H1 (cell line): ENCODE measurements at regions not wholly inside any gene's neighbourhood (a gene's known extent, or its start where the extent isn't known, plus 50 kb on each side); places are given as distances from the start of the nearest gene placed in this dataset.

Source experiments
- CTCF ChIA-PET: fragments of 300-600 bp; sonication (Branson Sonifier 250); formaldehyde crosslinking; loops from one replicate; lab custom pipeline; 2021; ENCODE audit not compliant: partially characterized antibody; lab: Charles Lee
- POLR2A ChIA-PET: fragments of 300-600 bp; sonication (Branson Sonifier 250); formaldehyde crosslinking; loops from one replicate; lab custom pipeline; 2021; ENCODE audit warnings: inconsistent platforms; ENCODE audit not compliant: partially characterized antibody; lab: Charles Lee
- DNase-seq, 2 experiments: peaks; one replicate each; pipeline versions ENCODE4 v3.0.0 to v3.0.0-alpha.2; 2010 to 2022; ENCODE audit warnings: low spot score in 2 of 2, low read depth in 1 of 2, mixed read lengths in 1 of 2
- FAIRE-seq: peaks from 2 replicates; lab custom pipeline; 2011; peaks lifted over from hg19 to GRCh38; lab: Jason Lieb, UNC
- H2AFZ ChIP-seq: 2 replicates; pipeline ENCODE4 v1.8.1; 2012; ENCODE audit warnings: low read length, inconsistent platforms
- H2AK5ac ChIP-seq: 2 replicates; pipeline ENCODE4 v1.6.1; 2013; ENCODE audit warnings: low read depth, low read length
- H2BK120ac ChIP-seq: replicated peaks from 2 replicates; pipeline ENCODE3; 2013; ENCODE audit warnings: low read depth, low read length, inconsistent platforms
- H2BK12ac ChIP-seq: 2 replicates; pipeline ENCODE4 v1.6.1; 2013; ENCODE audit warnings: low read depth, low read length
- H2BK15ac ChIP-seq: 2 replicates; pipeline ENCODE4 v1.6.1; 2013; ENCODE audit warnings: low read length
- H2BK20ac ChIP-seq: 2 replicates; pipeline ENCODE4 v1.6.1; 2013; ENCODE audit warnings: low read length
- H2BK5ac ChIP-seq: 2 replicates; pipeline ENCODE4 v1.6.1; 2013; ENCODE audit warnings: low read depth, low read length
- H3K14ac ChIP-seq: 2 replicates; pipeline ENCODE4 v1.6.1; 2013; ENCODE audit warnings: inconsistent platforms; ENCODE audit not compliant: insufficient read length
- H3K18ac ChIP-seq: 2 replicates; pipeline ENCODE4 v1.6.1; 2013; ENCODE audit warnings: low read length; ENCODE audit errors: extremely low read depth
- H3K23ac ChIP-seq: 2 replicates; pipeline ENCODE4 v1.6.1; 2013; ENCODE audit warnings: inconsistent platforms; ENCODE audit not compliant: insufficient read length
- H3K23me2 ChIP-seq: 2 replicates; pipeline ENCODE4 v1.6.1; 2013; ENCODE audit warnings: low read depth, low read length
- H3K27ac ChIP-seq: 2 replicates; pipeline ENCODE4 v1.6.1; 2011; ENCODE audit warnings: low read depth, low read length, inconsistent platforms
- H3K27me3 ChIP-seq, 4 experiments: replicated peaks in 1 of 4; 1 replicate in 1 of 4; 2 replicates in 3 of 4; pipeline versions ENCODE4 v1.6.1 to v1.8.1; 2011 to 2013; ENCODE audit warnings: low read length in 3 of 4, mild to moderate bottlenecking in 3 of 4, inconsistent platforms in 2 of 4, mixed read lengths in 2 of 4, moderate library complexity in 1 of 4; ENCODE audit not compliant: control insufficient read depth in 3 of 4, insufficient read depth in 3 of 4; ENCODE audit errors: extremely low read depth in 1 of 4
- H3K36me3 ChIP-seq, 4 experiments: 2 replicates each; pipeline versions ENCODE4 v1.6.1 to v1.8.1; 2011 to 2013; ENCODE audit warnings: mild to moderate bottlenecking in 4 of 4, low read length in 3 of 4, moderate library complexity in 2 of 4, control low read depth in 1 of 4, inconsistent platforms in 1 of 4; ENCODE audit not compliant: insufficient read depth in 4 of 4, control insufficient read depth in 2 of 4
- H3K4ac ChIP-seq: replicated peaks from 2 replicates; pipeline ENCODE3; 2013; ENCODE audit warnings: low read length, low read depth, mixed read lengths, inconsistent platforms; ENCODE audit not compliant: insufficient read length
- H3K4me1 ChIP-seq, 4 experiments: replicated peaks in 1 of 4; 1 replicate in 1 of 4; 2 replicates in 3 of 4; pipeline versions ENCODE4 v1.6.1 to v1.8.1; 2011 to 2013; ENCODE audit warnings: low read length in 3 of 4, inconsistent platforms in 2 of 4, mixed read lengths in 1 of 4; ENCODE audit not compliant: insufficient read depth in 4 of 4, control insufficient read depth in 3 of 4
- H3K4me2 ChIP-seq, 2 experiments: 2 replicates each; pipeline versions ENCODE4 v1.6.1 to v1.8.1; 2011 to 2013; ENCODE audit warnings: low read depth in 2 of 2, low read length in 2 of 2, control low read depth in 1 of 2, inconsistent platforms in 1 of 2, mild to moderate bottlenecking in 1 of 2; ENCODE audit not compliant: insufficient read depth in 1 of 2
- H3K4me3 ChIP-seq, 4 experiments: fragments of 200-600, 300-600 bp in 1 of 4; sonication (generic), shearing (Covaris generic), sonication (Bioruptor Twin) in 1 of 4; 2 replicates each; pipeline versions ENCODE4 v1.5.1 to v1.8.1; 2011 to 2016; ENCODE audit warnings: low read length in 4 of 4, low read depth in 3 of 4, control low read depth in 2 of 4, inconsistent platforms in 2 of 4, mild to moderate bottlenecking in 2 of 4, mixed read lengths in 1 of 4, moderate library complexity in 1 of 4; ENCODE audit not compliant: insufficient read depth in 2 of 4; ENCODE audit errors: extremely low read depth in 1 of 4
- H3K56ac ChIP-seq: replicated peaks from 2 replicates; pipeline ENCODE3; 2013; ENCODE audit warnings: low read depth, mild to moderate bottlenecking, mixed read lengths, low read length, inconsistent platforms; ENCODE audit not compliant: insufficient read length
- H3K79me1 ChIP-seq: 2 replicates; pipeline ENCODE4 v1.6.1; 2013; ENCODE audit warnings: low read depth, low read length, control low read depth
- H3K79me2 ChIP-seq, 2 experiments: 2 replicates each; pipeline versions ENCODE4 v1.6.1 to v1.8.1; 2012 to 2013; ENCODE audit warnings: low read length in 2 of 2, mild to moderate bottlenecking in 2 of 2, inconsistent platforms in 1 of 2; ENCODE audit not compliant: insufficient read depth in 2 of 2, control insufficient read depth in 1 of 2
- H3K9ac ChIP-seq, 4 experiments: replicated peaks in 1 of 4; 1 replicate in 1 of 4; 2 replicates in 3 of 4; pipeline versions ENCODE4 v1.6.1 to v1.8.1; 2011 to 2013; ENCODE audit warnings: low read depth in 3 of 4, low read length in 3 of 4, control low read depth in 2 of 4, mild to moderate bottlenecking in 2 of 4, moderate library complexity in 2 of 4, inconsistent platforms in 1 of 4; ENCODE audit errors: extremely low read depth in 1 of 4
- H3K9me3 ChIP-seq, 2 experiments: 2 replicates each; pipeline versions ENCODE4 v1.6.1 to v1.8.1; 2012 to 2013; ENCODE audit warnings: mild to moderate bottlenecking in 2 of 2, moderate library complexity in 2 of 2, control low read depth in 1 of 2, inconsistent platforms in 1 of 2, low read depth in 1 of 2, low read length in 1 of 2, mixed read lengths in 1 of 2; ENCODE audit not compliant: insufficient read depth in 2 of 2
- H4K20me1 ChIP-seq, 2 experiments: replicated peaks in 1 of 2; 2 replicates each; pipeline versions ENCODE3 to v1.8.1; 2011 to 2013; ENCODE audit warnings: inconsistent platforms in 2 of 2, low read length in 2 of 2, mild to moderate bottlenecking in 1 of 2; ENCODE audit not compliant: insufficient read depth in 2 of 2, control insufficient read depth in 1 of 2
- H4K5ac ChIP-seq: 2 replicates; pipeline ENCODE4 v1.6.1; 2013; ENCODE audit warnings: low read length, low read depth, mixed read lengths, inconsistent platforms; ENCODE audit not compliant: insufficient read length
- H4K8ac ChIP-seq: 2 replicates; pipeline ENCODE4 v1.8.0; 2013; ENCODE audit warnings: mild to moderate bottlenecking, moderate library complexity, low read length, inconsistent platforms; ENCODE audit not compliant: insufficient read depth; ENCODE audit errors: extremely low read depth
- H4K91ac ChIP-seq: replicated peaks from 2 replicates; pipeline ENCODE3; 2013; ENCODE audit warnings: low read length, mixed read lengths, inconsistent platforms; ENCODE audit not compliant: insufficient read length
- POLR2A ChIP-seq, 2 experiments: IDR thresholded peaks; 1 replicate in 1 of 2; 2 replicates in 1 of 2; pipeline ENCODE4 v1.6.1; 2011; ENCODE audit warnings: low read depth in 2 of 2, low read length in 2 of 2, mild to moderate bottlenecking in 2 of 2; ENCODE audit errors: control extremely low read depth in 1 of 2
- SIN3A ChIP-seq, 2 experiments: IDR thresholded peaks in 1 of 2; conservative IDR thresholded peaks in 1 of 2; 2 replicates each; pipeline ENCODE4 v1.6.1; 2011 to 2012; ENCODE audit warnings: low read length in 2 of 2, improper control_type of control experiment in 1 of 2, low read depth in 1 of 2, mild to moderate bottlenecking in 1 of 2
- WGBS, 2 experiments: shearing (Covaris generic) in 1 of 2; methylation state at CpG; one replicate each; pipeline versions ENCODE4 v1.1.6 to v1.1.7; 2013 to 2015; ENCODE audit warnings: low lambda C conversion rate in 2 of 2, mixed read lengths in 2 of 2, inconsistent platforms in 1 of 2, low coverage in 1 of 2, missing lambda C conversion rate in 1 of 2; ENCODE audit not compliant: insufficient replicate concordance in 2 of 2, insufficient coverage in 1 of 2, insufficient read length in 1 of 2; ENCODE audit errors: extremely low coverage in 1 of 2, missing lambda C conversion rate in 1 of 2; 5-methylcytosine and 5-hydroxymethylcytosine counted together

DNA sequence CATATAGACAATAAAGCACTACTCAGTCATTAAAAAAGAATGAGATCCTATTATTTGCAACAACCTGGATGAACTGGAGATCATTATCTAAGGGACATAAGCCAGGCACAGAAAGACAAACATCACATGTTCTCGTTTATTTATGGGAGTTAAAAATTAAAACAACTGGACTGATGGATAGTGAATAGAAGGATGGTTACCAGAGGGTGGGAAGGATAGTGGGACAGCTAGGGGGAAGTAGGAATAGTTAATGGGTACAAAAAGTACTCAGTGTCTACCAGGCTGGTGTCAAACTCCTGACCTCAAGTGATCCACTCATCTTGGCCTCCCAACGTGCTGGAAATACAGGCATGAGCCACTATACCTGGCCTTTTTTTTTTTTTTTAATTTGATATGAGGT, 56.7 kb upstream of the KTN1 start:
- Histone ChIP-seq H3K36me3 (no peaks in the 10 kb centered on the region), H3K4ac (no peak overlapping the region), H2BK5ac (no peak overlapping the region), H2BK12ac (no peak overlapping the region), H4K91ac (no peak overlapping the region), H2BK15ac (no peak overlapping the region), H2AK5ac (no peak overlapping the region), H3K9ac (no peak overlapping the region), H4K20me1 (no peaks in the 10 kb centered on the region), H4K5ac (no peak overlapping the region), H3K9me3 (no peaks in the 10 kb centered on the region), H3K23ac (no peak overlapping the region), H2AFZ (no peak overlapping the region), H3K4me3 (no peak overlapping the region), H3K27ac (no peak overlapping the region), H3K4me1 (no peaks in the 10 kb centered on the region), H2BK20ac (no peak overlapping the region), H3K79me2 (no peaks in the 10 kb centered on the region), H3K79me1 (no peaks in the 10 kb centered on the region), H3K23me2 (no peaks in the 10 kb centered on the region), H3K14ac (no peak overlapping the region), H4K8ac (no peak overlapping the region), H3K27me3 (no peaks in the 10 kb centered on the region), H3K56ac (no peak overlapping the region), H2BK120ac (no peak overlapping the region), H3K4me2 (no peak overlapping the region), H3K18ac (no peak overlapping the region)
- 85% methylated on average over 2 of the region's 2 CpGs; no CpG with 5 or more reads in 1 of the 2 experiments for WGBS, 2 experiments
- ChIA-PET CTCF (no interaction called here), POLR2A (no interaction called here)
- DNase-seq (no peak), FAIRE-seq (no peak)
- TF ChIP-seq SIN3A (conservative IDR thresholded peaks at IDR 0.05 in 1 of 2, IDR thresholded peaks at IDR 0.05 in 1 of 2; ENCODE audit: low read depth in 1 of 2, low read length in 2 of 2) (no peak), POLR2A (IDR thresholded peaks at IDR 0.05; ENCODE audit: control extremely low read depth in 1 of 2, low read depth in 2 of 2, low read length in 2 of 2) (no peak)
